ENCODE measurements at regions not wholly inside any gene's neighbourhood (a gene's known extent, or its start where the extent isn't known, plus 50 kb on each side); places are given as distances from the start of the nearest gene placed in this dataset.
"Not testable (repeated sequence)": the region's sequence is repeated elsewhere in the genome, so short reads cannot be mapped to it uniquely, and the experiment has no call there.

GRCh38 chr14:105858676-105859025, 332.3 kb downstream of the TMEM121 start:
- peak; percentile 7 for DNase-seq
- no peak overlapping the region for H3K27ac ChIP-seq (replicated peaks)
- H3K4me3 ChIP-seq, result no peak overlapping the region
- peaks cover 29% of the 10 kb centered on the region for H3K27me3 ChIP-seq (ENCODE audit: low read depth)
- H3K9me3 ChIP-seq (replicated peaks), result no peaks in the 10 kb centered on the region
- intact Hi-C loops (cut with micrococcal nuclease), result no loop called here
- no peaks in the 10 kb centered on the region for H3K4me1 ChIP-seq
- no peak for TF ChIP-seq CTCF (IDR thresholded peaks at IDR 0.05; ENCODE audit: borderline replicate concordance)
- no peaks in the 10 kb centered on the region for H3K36me3 ChIP-seq

- intact Hi-C loops (cut with micrococcal nuclease); H3K4me3 ChIP-seq; H3K27ac ChIP-seq (replicated peaks); H3K9me3 ChIP-seq (replicated peaks); H3K36me3 ChIP-seq; H3K4me1 ChIP-seq: not testable (repeated sequence)
- peak; percentile 8 for DNase-seq
- peaks cover 33% of the 10 kb centered on the region for H3K27me3 ChIP-seq (ENCODE audit: low read depth)
Measured at GRCh38 chr14:105859073-105859716, 332.8 kb downstream of the TMEM121 start.

DNA sequence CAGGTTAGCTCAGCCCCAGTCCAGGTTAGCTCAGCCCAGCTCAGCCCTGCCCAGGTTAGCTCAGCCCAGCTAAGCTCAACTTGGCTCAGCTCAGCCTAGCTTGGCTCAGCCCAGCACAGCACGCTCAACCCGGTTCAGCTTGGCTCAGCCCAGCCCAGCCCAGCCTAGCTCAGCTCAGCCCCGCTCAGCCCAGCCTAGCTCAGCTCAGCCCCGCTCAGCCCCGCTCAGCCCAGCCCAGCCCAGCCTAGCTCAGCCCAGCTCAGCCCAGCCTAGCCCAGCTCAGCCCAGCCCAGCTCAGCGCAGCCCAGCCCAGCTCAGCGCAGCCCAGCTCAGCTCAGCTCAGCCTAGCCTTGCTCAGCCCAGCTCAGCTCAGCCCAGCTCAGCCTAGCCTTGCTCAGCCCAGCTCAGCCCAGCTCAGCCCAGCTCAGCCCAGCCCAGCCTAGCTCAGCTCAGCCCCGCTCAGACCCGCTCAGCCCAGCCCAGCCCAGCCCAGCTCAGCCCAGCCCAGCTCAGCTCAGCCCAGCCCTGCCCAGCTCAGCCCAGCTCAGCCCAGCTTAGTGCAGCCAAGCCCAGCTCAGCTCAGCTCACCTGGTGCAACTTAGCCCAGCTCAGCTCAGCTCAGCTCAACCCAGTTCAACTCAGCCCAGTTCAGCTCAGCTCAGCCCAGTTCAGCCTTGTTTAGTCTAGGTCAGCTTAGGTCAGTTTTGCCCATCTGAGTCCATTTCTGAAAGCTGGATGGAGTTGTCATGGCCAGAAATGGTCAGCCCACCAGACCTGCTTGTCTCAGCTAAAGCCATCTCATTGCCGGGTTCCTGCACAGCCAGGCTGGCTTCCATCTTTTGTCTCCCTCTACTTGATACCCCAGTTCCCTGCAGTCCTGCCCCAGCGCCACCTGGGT, 333.6 kb downstream of the TMEM121 start:
- TF ChIP-seq CTCF (IDR thresholded peaks at IDR 0.05; ENCODE audit: borderline replicate concordance), result no peak
- intact Hi-C loops (cut with micrococcal nuclease), result no loop called here
- Histone ChIP-seq H3K27ac (replicated peaks) (no peak overlapping the region), H3K4me3 (no peak overlapping the region), H3K27me3 (ENCODE audit: low read depth) (peaks cover 33% of the 10 kb centered on the region), H3K36me3 (no peaks in the 10 kb centered on the region), H3K9me3 (replicated peaks) (no peaks in the 10 kb centered on the region), H3K4me1 (no peaks in the 10 kb centered on the region)
- DNase-seq, result peak; percentile 11

DNA sequence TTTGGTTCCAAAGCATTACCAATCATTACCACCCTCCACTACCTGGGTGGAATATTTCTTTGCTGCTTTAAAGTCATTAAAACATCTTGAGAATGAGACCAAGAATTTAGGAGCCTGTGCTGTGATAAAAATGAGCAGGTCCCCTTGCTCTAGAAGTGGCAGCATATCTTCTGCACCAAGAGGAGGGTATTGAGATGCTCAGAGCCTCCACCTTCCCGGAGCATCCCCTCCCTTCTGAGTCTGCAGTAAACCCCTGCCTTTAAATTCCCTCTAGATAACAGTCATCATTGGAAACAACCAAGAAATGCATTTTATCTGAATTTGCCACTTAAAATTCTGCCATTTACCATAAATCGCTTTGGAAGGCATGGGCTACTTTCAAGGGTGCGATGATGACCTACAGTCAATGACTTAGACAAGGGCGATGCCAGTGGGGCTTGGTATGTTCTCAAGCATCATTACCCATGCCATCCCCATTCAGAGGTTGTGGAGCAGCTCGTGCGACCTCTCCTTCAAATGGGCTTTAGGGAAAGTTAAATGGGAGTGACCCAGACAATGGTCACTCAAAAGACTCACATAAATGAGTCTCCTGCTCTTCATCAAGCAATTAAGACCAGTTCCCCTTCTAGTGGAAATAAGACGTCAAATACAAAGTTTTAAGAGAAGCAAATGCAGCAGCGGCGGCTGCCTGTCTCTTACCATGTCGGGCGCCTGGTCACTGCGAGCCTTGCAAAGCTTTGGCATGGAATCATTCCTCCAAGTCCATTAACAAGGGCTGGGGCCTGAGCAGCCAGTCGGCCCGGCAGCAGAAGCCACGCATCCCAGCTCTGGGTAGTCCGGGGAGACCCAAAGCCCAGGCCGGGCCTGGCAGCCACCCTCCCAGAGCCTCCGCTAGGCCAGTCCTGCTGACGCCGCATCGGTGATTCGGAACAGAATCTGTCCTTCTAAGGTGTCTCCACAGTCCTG, 334.5 kb downstream of the TMEM121 start:
- H3K9me3 ChIP-seq (replicated peaks), result no peaks in the 10 kb centered on the region
- DNase-seq, result peak; percentile 1

GRCh38 chr14:105861985-105862465, 335.6 kb downstream of the TMEM121 start:
- no peaks in the 10 kb centered on the region for H3K4me1 ChIP-seq
- intact Hi-C loops (cut with micrococcal nuclease), result no loop called here
- TF ChIP-seq CTCF (IDR thresholded peaks at IDR 0.05; ENCODE audit: borderline replicate concordance), result no peak
- peak; percentile 3 for DNase-seq
- no peak overlapping the region for H3K4me3 ChIP-seq
- H3K27me3 ChIP-seq (ENCODE audit: low read depth), result peaks cover 47% of the 10 kb centered on the region
- H3K27ac ChIP-seq (replicated peaks), result no peak overlapping the region
- no peaks in the 10 kb centered on the region for H3K36me3 ChIP-seq
- H3K9me3 ChIP-seq (replicated peaks), result no peaks in the 10 kb centered on the region

More for the DNA sequence above, 334.5 kb downstream of the TMEM121 start:
- no peak overlapping the region for H3K4me3 ChIP-seq
- TF ChIP-seq CTCF (IDR thresholded peaks at IDR 0.05; ENCODE audit: borderline replicate concordance), result no peak
- intact Hi-C loops (cut with micrococcal nuclease), result no loop called here
- H3K27ac ChIP-seq (replicated peaks), result no peak overlapping the region
- peaks cover 42% of the 10 kb centered on the region for H3K27me3 ChIP-seq (ENCODE audit: low read depth)
- no peaks in the 10 kb centered on the region for H3K36me3 ChIP-seq
- no peaks in the 10 kb centered on the region for H3K4me1 ChIP-seq
